SK-N-MC (cell line): ENCODE measurements at regions not wholly inside any gene's neighbourhood (a gene's known extent, or its start where the extent isn't known, plus 50 kb on each side); places are given as distances from the start of the nearest gene placed in this dataset.

Experiments
- DNase-seq: peaks from one replicate; pipeline ENCODE4 v3.0.0-alpha.2; 2011; ENCODE audit warnings: low read depth, low spot score
- H3K27ac ChIP-seq: fragments of 200-600 bp; sonication (generic); 2 replicates; pipeline ENCODE4 v1.5.1; 2016; ENCODE audit warnings: mixed run types
- H3K36me3 ChIP-seq: fragments of 200-600 bp; sonication (generic); 2 replicates; pipeline ENCODE4 v1.6.1; 2017; ENCODE audit warnings: antibody characterized with exemption, low read length, mixed read lengths; ENCODE audit not compliant: insufficient read depth
- H3K4me3 ChIP-seq: fragments of 200-600 bp; sonication (generic); 2 replicates; pipeline ENCODE4 v1.5.1; 2016
- H3K9ac ChIP-seq: fragments of 200-600 bp; sonication (generic); 2 replicates; pipeline ENCODE4 v1.8.0; 2017; ENCODE audit warnings: mixed run types, mixed read lengths; ENCODE audit not compliant: insufficient read length
- H3K9me3 ChIP-seq: fragments of 200-600 bp; sonication (generic); 2 replicates; pipeline ENCODE4 v1.6.1; 2017; ENCODE audit warnings: low read depth, mild to moderate bottlenecking, antibody characterized with exemption, low read length, moderate library complexity, mixed read lengths
- EZH2 ChIP-seq: fragments of 200-600 bp; sonication (generic); IDR thresholded peaks from one replicate; pipeline ENCODE4 v1.6.1; 2017; ENCODE audit warnings: antibody characterized with exemption
- FOXP2 ChIP-seq: optimal IDR thresholded peaks from 2 replicates; pipeline ENCODE3; 2011; ENCODE audit warnings: mild to moderate bottlenecking, moderate library complexity; ENCODE audit not compliant: insufficient read depth; ENCODE audit errors: extremely low read length, control extremely low read depth
- POLR2AphosphoS5 ChIP-seq: IDR thresholded peaks from 2 replicates; pipeline ENCODE4 v1.6.1; 2012; ENCODE audit warnings: mild to moderate bottlenecking, low read depth, low read length, borderline replicate concordance

GRCh38 chrX:94389044-94389443, 715.0 kb downstream of the FAM133A start:
- no peak for TF ChIP-seq POLR2AphosphoS5
- TF ChIP-seq FOXP2, result no peak
- no peak for TF ChIP-seq EZH2

GRCh38 chrX:94400488-94400887, 726.5 kb downstream of the FAM133A start:
- no peak for DNase-seq
- Histone ChIP-seq H3K9ac (no peak overlapping the region), H3K27ac (no peak overlapping the region), H3K4me3 (no peak overlapping the region), H3K9me3 (no peaks in the 10 kb centered on the region), H3K36me3 (no peaks in the 10 kb centered on the region)
- TF ChIP-seq EZH2, result no peak
- TF ChIP-seq POLR2AphosphoS5, result no peak
- no peak for TF ChIP-seq FOXP2

More at GRCh38 chrX:94389044-94389443, 715.0 kb downstream of the FAM133A start:
- no peak for DNase-seq
- no peaks in the 10 kb centered on the region for H3K36me3 ChIP-seq
- no peak overlapping the region for H3K4me3 ChIP-seq
- no peaks in the 10 kb centered on the region for H3K9me3 ChIP-seq
- no peak overlapping the region for H3K27ac ChIP-seq
- no peak overlapping the region for H3K9ac ChIP-seq

- no peak for DNase-seq
These were observed 727.4 kb downstream of the FAM133A start for GRCh38 chrX:94401426-94401825.

GRCh38 chrX:94414746-94415145, 740.7 kb downstream of the FAM133A start:
- DNase-seq, result no peak
- Histone ChIP-seq H3K9ac (no peak overlapping the region), H3K9me3 (no peaks in the 10 kb centered on the region), H3K4me3 (no peak overlapping the region), H3K36me3 (no peaks in the 10 kb centered on the region), H3K27ac (no peak overlapping the region)
- TF ChIP-seq POLR2AphosphoS5, result no peak
- no peak for TF ChIP-seq EZH2
- TF ChIP-seq FOXP2, result no peak

More at GRCh38 chrX:94401426-94401825, 727.4 kb downstream of the FAM133A start:
- Histone ChIP-seq H3K4me3 (no peak overlapping the region), H3K27ac (no peak overlapping the region), H3K9me3 (no peaks in the 10 kb centered on the region), H3K36me3 (no peaks in the 10 kb centered on the region), H3K9ac (no peak overlapping the region)
- no peak for TF ChIP-seq EZH2

- Histone ChIP-seq H3K9ac (no peak overlapping the region), H3K27ac (no peak overlapping the region), H3K36me3 (no peaks in the 10 kb centered on the region), H3K4me3 (no peak overlapping the region), H3K9me3 (no peaks in the 10 kb centered on the region)
- no peak for TF ChIP-seq EZH2
- no peak for TF ChIP-seq POLR2AphosphoS5
- no peak for TF ChIP-seq FOXP2
- no peak for DNase-seq
These were observed 744.1 kb downstream of the FAM133A start for GRCh38 chrX:94418065-94418464.

GRCh38 chrX:94424456-94424855, 750.5 kb downstream of the FAM133A start:
- Histone ChIP-seq H3K36me3 (no peaks in the 10 kb centered on the region), H3K9ac (no peak overlapping the region), H3K9me3 (no peaks in the 10 kb centered on the region), H3K4me3 (no peak overlapping the region), H3K27ac (no peak overlapping the region)
- TF ChIP-seq POLR2AphosphoS5 (no peak), FOXP2 (no peak), EZH2 (no peak)
- no peak for DNase-seq

- no peak overlapping the region for H3K9ac ChIP-seq
- no peak overlapping the region for H3K4me3 ChIP-seq
- H3K36me3 ChIP-seq, result no peaks in the 10 kb centered on the region
- TF ChIP-seq EZH2 (no peak), POLR2AphosphoS5 (no peak)
- H3K9me3 ChIP-seq, result no peaks in the 10 kb centered on the region
- DNase-seq, result no peak
- H3K27ac ChIP-seq, result no peak overlapping the region
These were observed 756.1 kb downstream of the FAM133A start for GRCh38 chrX:94430091-94430490.

- Histone ChIP-seq H3K9me3 (no peaks in the 10 kb centered on the region), H3K9ac (no peak overlapping the region), H3K4me3 (no peak overlapping the region), H3K27ac (no peak overlapping the region), H3K36me3 (no peaks in the 10 kb centered on the region)
- no peak for TF ChIP-seq EZH2
- DNase-seq, result no peak
These were observed 761.8 kb downstream of the FAM133A start for GRCh38 chrX:94435799-94436198.

GRCh38 chrX:94454159-94454558, 780.2 kb downstream of the FAM133A start:
- no peak overlapping the region for H3K9ac ChIP-seq
- no peaks in the 10 kb centered on the region for H3K36me3 ChIP-seq
- no peak for DNase-seq
- H3K27ac ChIP-seq, result no peak overlapping the region
- TF ChIP-seq POLR2AphosphoS5 (no peak), FOXP2 (no peak)
- no peaks in the 10 kb centered on the region for H3K9me3 ChIP-seq
- no peak overlapping the region for H3K4me3 ChIP-seq
